GM13976 (cell line): ENCODE measurements at regions not wholly inside any gene's neighbourhood (a gene's known extent, or its start where the extent isn't known, plus 50 kb on each side); places are given as distances from the start of the nearest gene placed in this dataset.

Experiments
- DNase-seq: peaks from one replicate; pipeline ENCODE4 v3.0.0; 2012; ENCODE audit warnings: low spot score
- in situ Hi-C: fragments of 300-500 bp; cut with MboI; formaldehyde crosslinking; loops from one replicate; pipeline ENCODE4 v1.12.0; 2022; ENCODE audit warnings: low sequenced_read_pairs, mixed read lengths, inconsistent platforms; ENCODE audit not compliant: unreplicated experiment
- TF ChIP-seq, protein P1 (sequence below): IDR thresholded peaks from 2 replicates; pipeline ENCODE4 v1.5.1; 2012; ENCODE audit warnings: borderline replicate concordance, mild to moderate bottlenecking; ENCODE audit not compliant: insufficient read depth; ENCODE audit errors: extremely low read depth, missing control alignments, control extremely low read depth

DNA sequence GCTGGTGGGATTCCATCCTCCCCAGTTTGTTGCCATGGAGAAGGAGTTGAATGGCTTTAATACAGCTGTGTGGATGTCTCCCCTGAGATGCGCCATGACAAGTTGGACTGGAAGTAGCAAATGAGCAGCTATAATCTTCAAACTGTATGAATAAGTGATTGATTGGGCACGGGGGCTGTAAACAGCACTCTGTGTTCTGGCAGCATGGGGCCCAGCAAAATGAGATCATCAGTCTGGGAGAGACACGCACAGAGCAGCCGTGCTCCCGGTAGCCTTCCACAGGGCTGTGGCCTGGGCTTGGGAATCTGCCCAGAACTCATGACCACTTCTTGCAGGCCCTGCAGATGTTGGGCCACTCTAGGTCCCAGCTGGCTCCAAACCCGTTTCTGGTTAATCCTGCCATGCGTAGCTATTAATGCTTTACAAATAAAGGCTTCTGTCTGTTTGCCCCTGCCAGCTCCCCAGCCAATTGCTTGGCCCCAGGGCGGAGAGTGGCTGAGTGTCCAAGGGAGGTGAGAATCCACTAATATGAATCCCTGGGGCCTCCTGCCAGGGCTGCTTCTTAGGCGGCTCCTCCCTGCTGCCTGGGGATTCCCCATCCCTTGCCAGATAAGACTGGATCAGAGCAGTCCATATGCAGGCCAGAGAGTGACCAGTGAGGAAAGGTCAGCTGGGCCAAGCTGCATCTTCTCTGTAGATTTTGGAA, 642.9 kb downstream of the AJAP1 start:
- TF ChIP-seq, protein P1, sequence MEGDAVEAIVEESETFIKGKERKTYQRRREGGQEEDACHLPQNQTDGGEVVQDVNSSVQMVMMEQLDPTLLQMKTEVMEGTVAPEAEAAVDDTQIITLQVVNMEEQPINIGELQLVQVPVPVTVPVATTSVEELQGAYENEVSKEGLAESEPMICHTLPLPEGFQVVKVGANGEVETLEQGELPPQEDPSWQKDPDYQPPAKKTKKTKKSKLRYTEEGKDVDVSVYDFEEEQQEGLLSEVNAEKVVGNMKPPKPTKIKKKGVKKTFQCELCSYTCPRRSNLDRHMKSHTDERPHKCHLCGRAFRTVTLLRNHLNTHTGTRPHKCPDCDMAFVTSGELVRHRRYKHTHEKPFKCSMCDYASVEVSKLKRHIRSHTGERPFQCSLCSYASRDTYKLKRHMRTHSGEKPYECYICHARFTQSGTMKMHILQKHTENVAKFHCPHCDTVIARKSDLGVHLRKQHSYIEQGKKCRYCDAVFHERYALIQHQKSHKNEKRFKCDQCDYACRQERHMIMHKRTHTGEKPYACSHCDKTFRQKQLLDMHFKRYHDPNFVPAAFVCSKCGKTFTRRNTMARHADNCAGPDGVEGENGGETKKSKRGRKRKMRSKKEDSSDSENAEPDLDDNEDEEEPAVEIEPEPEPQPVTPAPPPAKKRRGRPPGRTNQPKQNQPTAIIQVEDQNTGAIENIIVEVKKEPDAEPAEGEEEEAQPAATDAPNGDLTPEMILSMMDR = no peak
- no peak for DNase-seq
- in situ Hi-C loops = no loop called here

DNA sequence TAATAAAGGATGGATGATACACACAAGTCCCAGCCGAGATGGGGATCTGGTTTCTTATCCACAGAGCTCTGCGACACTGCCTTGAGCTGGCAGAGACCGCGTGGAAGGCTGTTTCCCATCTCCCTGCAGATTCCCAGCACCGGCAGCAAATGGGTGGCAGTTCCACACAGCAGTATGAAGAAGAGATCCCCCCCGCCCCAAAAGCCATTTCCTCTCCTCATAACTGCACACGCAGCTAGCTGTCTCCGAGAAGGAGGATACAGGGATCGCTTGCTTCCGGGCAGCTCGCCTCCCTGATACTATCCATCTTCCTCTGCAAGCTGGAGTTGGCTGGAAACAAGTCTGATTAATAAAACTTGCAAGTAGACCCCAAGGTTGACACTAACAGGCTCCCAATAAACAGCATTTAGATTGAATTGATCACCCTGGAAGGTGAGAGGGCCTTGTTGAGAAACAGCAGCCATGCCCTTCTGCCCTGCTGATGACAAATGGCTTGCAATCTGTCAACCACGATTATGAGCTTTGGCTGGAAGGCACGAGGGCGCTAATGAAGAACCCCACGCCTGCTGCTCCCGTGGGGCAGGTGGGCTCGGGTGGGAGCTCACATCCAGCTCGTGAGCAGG, 642.3 kb downstream of the AJAP1 start:
- DNase-seq = no peak
- TF ChIP-seq, protein P1 = no peak
- in situ Hi-C loops = no loop called here

DNA sequence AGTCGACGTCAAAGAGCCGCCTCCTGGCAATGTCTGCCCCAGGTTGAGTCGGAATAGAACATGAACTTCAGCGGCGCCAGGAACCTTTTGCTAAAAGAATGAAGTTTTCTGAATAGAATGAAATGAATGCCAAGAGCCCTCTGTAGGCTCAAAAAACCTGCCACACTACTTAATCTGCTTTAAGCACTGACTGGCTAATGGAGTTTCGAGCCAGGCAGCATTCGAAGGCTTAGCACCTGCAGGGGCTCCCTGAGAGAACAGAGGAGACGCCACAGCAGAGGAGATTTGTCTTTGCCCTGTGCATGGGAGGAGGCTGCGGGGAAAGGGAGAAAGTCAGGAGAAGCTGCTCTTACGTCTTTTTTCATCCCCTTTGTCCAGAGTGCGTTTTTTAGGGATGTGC, 641.7 kb downstream of the AJAP1 start:
- in situ Hi-C loops = no loop called here
- TF ChIP-seq, protein P1 = no peak
- no peak for DNase-seq

DNA sequence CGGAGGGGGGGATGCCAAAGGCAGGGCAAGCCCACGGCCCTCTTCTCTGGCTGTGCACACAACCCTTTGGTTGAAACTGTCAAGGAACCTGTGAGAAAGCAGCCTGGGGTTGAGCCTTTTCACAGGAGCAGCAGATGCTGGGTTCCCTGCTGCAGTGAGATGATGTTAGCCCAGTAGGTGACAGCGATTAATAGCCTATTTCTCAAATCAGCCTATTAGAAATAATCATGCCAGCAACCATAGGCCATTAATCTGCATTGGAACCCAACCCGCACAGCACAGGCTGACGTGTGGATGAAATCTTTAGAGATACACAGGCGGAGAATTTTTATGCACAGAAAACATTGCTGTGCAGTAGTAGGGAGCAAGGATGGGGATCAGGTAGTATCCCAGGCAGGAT, 637.5 kb downstream of the AJAP1 start:
- in situ Hi-C loops = no loop called here
- no peak for DNase-seq
- TF ChIP-seq, protein P1 = no peak

DNA sequence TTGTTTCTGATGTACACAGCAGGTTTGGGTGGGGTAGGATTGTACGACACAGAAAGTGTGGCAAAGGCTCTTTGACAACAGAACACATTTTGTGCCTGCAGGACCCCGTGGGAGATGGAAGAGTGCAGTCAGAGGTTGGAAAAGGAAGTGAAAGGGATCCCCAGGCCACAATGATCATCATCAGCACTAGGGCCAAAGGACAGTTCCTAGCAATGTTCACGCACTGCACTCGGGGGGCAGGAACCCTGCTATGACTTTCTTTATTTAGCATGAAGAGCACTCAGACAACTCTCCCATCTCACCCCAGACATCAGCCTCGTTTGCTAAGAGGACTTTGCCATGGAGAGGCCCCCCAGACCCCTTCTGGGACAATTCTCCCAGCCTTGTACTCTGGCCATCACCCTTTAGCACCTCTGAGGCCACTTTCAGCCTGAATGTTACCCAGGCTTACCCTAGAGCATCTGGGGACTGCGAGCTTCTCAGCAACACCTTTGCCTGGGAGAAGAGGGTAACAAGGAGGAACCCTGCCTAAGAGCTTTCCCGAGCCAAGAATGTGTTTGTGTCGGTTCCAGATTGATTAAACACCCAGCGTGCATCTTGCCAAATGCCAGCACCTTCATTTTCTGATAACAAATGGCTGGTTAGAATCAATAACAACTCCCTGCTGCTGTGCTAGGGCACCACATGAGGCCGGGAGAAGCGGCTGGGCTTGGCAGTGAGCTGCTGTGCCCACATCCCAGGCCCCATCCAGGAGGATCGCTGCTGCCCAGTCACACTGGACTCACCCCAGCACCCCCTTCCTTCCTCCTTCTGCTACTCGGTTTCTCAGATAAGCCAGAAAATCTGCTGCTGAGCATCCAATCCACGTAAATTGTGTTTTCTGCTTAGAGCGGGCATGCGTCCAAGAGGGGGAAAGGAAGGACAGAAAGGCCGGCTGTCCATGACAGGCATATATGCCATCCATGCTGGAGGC, 633.1 kb downstream of the AJAP1 start:
- in situ Hi-C loops = no loop called here
- TF ChIP-seq, protein P1 = no peak
- DNase-seq = no peak

DNA sequence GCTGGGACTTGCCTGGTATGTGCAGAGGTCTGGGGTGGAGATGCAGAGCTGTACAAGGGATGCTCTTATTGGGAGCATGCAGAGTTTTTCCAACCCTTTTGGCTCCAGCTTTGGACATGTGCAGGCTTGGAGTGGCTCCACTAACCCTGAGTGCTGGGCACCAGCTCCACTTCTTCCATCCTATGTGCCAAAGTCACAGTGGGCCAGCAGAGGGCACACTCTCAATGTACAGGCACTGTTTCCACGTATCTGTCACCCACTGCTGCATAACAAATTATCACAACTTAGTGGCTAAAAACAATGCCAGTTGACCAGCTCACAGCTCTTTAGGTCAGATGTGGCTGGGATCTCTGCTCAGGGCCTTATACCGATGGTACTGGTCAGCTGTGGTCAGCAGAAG, 631.8 kb downstream of the AJAP1 start:
- no peak for DNase-seq
- in situ Hi-C loops = no loop called here

More for the DNA sequence above, 631.8 kb downstream of the AJAP1 start:
- TF ChIP-seq, protein P1 = no peak
